GM20000 (cell line): ENCODE measurements at regions not wholly inside any gene's neighbourhood (a gene's known extent, or its start where the extent isn't known, plus 50 kb on each side); places are given as distances from the start of the nearest gene placed in this dataset.

Experiments used
- DNase-seq: peaks from one replicate; pipeline ENCODE4 v3.0.0; 2012; ENCODE audit warnings: low spot score
- TF ChIP-seq, protein P1 (sequence below): IDR thresholded peaks from 2 replicates; pipeline ENCODE4 v1.5.1; 2012; ENCODE audit warnings: mild to moderate bottlenecking, control low read depth; ENCODE audit errors: extremely low read depth, missing control alignments

DNA sequence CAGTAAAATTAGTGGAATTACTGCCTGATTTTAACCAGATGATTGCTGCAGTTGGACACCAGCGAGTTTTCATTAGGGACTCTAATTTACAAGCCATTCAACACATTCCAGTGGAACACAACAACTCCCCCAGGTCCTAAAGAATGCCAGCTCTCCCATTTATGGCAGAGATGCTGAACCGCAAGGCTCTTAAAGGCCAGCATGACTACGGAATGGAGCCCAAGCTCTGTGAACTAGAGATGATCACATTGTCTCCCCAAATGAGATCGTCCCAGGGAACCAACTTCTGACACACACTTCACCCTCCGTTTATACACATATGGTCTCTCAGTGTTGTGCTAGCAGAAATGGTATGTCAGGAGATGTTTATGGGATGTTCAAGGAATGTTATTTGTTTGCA is 446.2 kb upstream of the NR2F2 start:
- TF ChIP-seq, protein P1, sequence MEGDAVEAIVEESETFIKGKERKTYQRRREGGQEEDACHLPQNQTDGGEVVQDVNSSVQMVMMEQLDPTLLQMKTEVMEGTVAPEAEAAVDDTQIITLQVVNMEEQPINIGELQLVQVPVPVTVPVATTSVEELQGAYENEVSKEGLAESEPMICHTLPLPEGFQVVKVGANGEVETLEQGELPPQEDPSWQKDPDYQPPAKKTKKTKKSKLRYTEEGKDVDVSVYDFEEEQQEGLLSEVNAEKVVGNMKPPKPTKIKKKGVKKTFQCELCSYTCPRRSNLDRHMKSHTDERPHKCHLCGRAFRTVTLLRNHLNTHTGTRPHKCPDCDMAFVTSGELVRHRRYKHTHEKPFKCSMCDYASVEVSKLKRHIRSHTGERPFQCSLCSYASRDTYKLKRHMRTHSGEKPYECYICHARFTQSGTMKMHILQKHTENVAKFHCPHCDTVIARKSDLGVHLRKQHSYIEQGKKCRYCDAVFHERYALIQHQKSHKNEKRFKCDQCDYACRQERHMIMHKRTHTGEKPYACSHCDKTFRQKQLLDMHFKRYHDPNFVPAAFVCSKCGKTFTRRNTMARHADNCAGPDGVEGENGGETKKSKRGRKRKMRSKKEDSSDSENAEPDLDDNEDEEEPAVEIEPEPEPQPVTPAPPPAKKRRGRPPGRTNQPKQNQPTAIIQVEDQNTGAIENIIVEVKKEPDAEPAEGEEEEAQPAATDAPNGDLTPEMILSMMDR = no peak
- no peak for DNase-seq

GRCh38 chr15:95887666-95888390 is 442.7 kb upstream of the NR2F2 start:
- DNase-seq = no peak
- TF ChIP-seq, protein P1 = no peak

DNA sequence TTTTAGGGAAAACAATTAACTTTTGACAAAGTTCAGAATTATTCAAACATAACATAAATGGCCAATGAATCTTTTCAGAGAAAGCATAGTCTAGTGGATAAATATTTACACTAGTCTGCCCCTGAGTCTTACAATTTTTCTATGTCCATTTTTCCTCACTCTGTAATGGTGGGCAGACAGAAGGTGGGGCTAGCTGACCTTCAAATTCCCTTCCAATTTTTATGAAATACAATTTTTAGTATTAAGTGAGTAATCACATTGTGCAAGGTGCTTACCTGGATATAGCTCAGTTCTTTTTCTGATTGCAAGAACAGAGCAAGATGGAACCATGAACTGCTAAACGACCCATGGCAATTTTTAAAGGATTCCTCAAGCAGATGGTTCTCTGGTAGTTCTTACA is 441.7 kb upstream of the NR2F2 start:
- TF ChIP-seq, protein P1 = no peak
- no peak for DNase-seq

DNA sequence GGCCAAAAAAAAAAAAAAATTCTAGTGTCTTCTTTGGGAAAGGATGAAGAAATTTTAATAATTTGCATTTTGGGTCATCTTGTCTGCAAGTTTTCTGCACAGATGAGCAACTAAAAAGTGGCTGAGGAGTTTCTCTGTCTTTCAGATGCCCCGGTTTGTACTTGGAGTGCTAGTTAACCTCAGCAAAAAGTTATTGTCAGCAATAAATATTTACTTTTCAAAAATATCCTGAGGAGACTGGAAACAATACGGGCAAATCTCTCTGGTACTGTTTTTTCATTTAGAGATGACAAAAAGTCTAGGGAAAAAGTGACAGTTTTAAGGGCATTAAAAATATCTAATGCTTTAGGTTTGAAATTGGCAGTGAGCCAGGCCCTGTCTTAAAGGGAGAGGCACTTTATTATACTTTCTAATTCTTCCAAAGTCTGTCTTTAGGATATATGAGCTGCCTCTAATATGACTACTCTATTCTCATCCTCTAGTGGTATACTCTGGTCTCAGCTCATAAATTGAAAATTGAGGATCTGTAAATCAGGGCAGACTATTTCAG is 436.0 kb upstream of the NR2F2 start:
- TF ChIP-seq, protein P1 = no peak
- DNase-seq = no peak

GRCh38 chr15:95895508-95895907 is 435.0 kb upstream of the NR2F2 start:
- no peak for DNase-seq

GRCh38 chr15:95897651-95898050 is 432.8 kb upstream of the NR2F2 start:
- DNase-seq = no peak
- TF ChIP-seq, protein P1 = no peak

More at GRCh38 chr15:95895508-95895907, 435.0 kb upstream of the NR2F2 start:
- TF ChIP-seq, protein P1 = no peak

- no peak for DNase-seq
- TF ChIP-seq, protein P1 = no peak
These were observed 431.7 kb upstream of the NR2F2 start for GRCh38 chr15:95898761-95899160.
